Chondrocyte (in vitro differentiated cells): ENCODE measurements at regions not wholly inside any gene's neighbourhood (a gene's known extent, or its start where the extent isn't known, plus 50 kb on each side); places are given as distances from the start of the nearest gene placed in this dataset.

Experiments
- DNase-seq: peaks from one replicate; pipeline ENCODE4 v3.0.0; 2021; ENCODE audit warnings: mixed read lengths, low spot score
- H3K27ac Mint-ChIP-seq: one replicate; pipeline ENCODE4 v1.8.0; 2021; ENCODE audit warnings: mild to moderate bottlenecking, moderate library complexity, mixed read lengths; ENCODE audit not compliant: unreplicated experiment
- H3K27me3 Mint-ChIP-seq: 2 replicates; pipeline ENCODE4 v1.8.0; 2021; ENCODE audit warnings: low read depth, mixed read lengths
- H3K36me3 Mint-ChIP-seq: 2 replicates; pipeline ENCODE4 v1.8.0; 2021; ENCODE audit warnings: low read depth, mixed read lengths
- H3K4me1 Mint-ChIP-seq: 2 replicates; pipeline ENCODE4 v1.8.0; 2021; ENCODE audit warnings: low read depth, mild to moderate bottlenecking, mixed read lengths
- H3K4me3 Mint-ChIP-seq: one replicate; pipeline ENCODE4 v1.8.0; 2021; ENCODE audit warnings: mild to moderate bottlenecking, moderate library complexity, mixed read lengths; ENCODE audit not compliant: unreplicated experiment
- H3K9me3 Mint-ChIP-seq: 2 replicates; pipeline ENCODE4 v1.8.0; 2021; ENCODE audit warnings: low read depth, mixed read lengths
- CTCF ChIP-seq: fragments of 200-600 bp; sonication (generic); IDR thresholded peaks from 2 replicates; pipeline ENCODE4 v1.5.0; 2021; ENCODE audit warnings: antibody characterized with exemption, mild to moderate bottlenecking, moderate library complexity

GRCh38 chr21:26405071-26405470, 168.0 kb downstream of the CYYR1 start:
- Mint-ChIP-seq H3K9me3 (no peaks in the 10 kb centered on the region), H3K36me3 (no peaks in the 10 kb centered on the region), H3K4me3 (no peak overlapping the region), H3K27me3 (no peaks in the 10 kb centered on the region), H3K27ac (peak overlapping the region; percentile 81), H3K4me1 (peaks cover 34% of the 10 kb centered on the region)
- TF ChIP-seq CTCF = no peak
- no peak for DNase-seq

- Mint-ChIP-seq H3K4me1 (peaks cover 32% of the 10 kb centered on the region), H3K36me3 (no peaks in the 10 kb centered on the region), H3K27me3 (no peaks in the 10 kb centered on the region), H3K4me3 (no peak overlapping the region), H3K9me3 (no peaks in the 10 kb centered on the region), H3K27ac (no peak overlapping the region)
- DNase-seq = no peak
- no peak for TF ChIP-seq CTCF
These were observed 168.8 kb downstream of the CYYR1 start for GRCh38 chr21:26404288-26404687.

- peaks cover 4% of the 10 kb centered on the region for H3K9me3 Mint-ChIP-seq
These were observed 169.8 kb downstream of the CYYR1 start for GRCh38 chr21:26403321-26403720.

DNA sequence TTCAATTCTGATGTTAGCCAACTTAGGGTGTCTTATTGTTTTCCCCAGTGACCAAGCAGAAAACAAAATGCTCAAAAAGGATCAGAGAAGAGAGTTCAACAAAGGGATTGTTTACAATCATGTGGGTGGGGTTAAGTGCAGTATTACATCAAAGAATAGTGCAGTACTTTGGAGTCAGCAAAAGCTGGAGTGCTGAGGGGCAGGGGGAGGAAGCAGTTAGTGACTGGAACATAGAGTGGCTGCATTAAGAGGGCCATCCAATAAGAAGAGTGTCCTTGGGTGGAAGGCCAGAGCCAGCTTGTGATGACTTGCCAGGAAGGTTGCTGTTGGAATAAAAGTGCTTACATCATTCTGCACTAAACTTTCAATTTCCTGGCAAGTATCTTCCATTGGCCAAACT, 175.5 kb downstream of the CYYR1 start:
- Mint-ChIP-seq H3K36me3 (no peaks in the 10 kb centered on the region), H3K27ac (no peak overlapping the region), H3K9me3 (peaks cover 4% of the 10 kb centered on the region), H3K27me3 (no peaks in the 10 kb centered on the region), H3K4me1 (peaks cover 7% of the 10 kb centered on the region), H3K4me3 (no peak overlapping the region)
- no peak for DNase-seq
- no peak for TF ChIP-seq CTCF

More at GRCh38 chr21:26403321-26403720, 169.8 kb downstream of the CYYR1 start:
- no peaks in the 10 kb centered on the region for H3K27me3 Mint-ChIP-seq
- no peak overlapping the region for H3K4me3 Mint-ChIP-seq
- TF ChIP-seq CTCF = no peak
- peaks cover 24% of the 10 kb centered on the region for H3K4me1 Mint-ChIP-seq
- H3K27ac Mint-ChIP-seq = no peak overlapping the region
- DNase-seq = no peak
- no peaks in the 10 kb centered on the region for H3K36me3 Mint-ChIP-seq

GRCh38 chr21:26394341-26394740, 178.7 kb downstream of the CYYR1 start:
- Mint-ChIP-seq H3K9me3 (peaks cover 4% of the 10 kb centered on the region), H3K27ac (no peak overlapping the region), H3K4me1 (peaks cover 26% of the 10 kb centered on the region), H3K27me3 (no peaks in the 10 kb centered on the region), H3K36me3 (no peaks in the 10 kb centered on the region), H3K4me3 (no peak overlapping the region)
- no peak for DNase-seq
- TF ChIP-seq CTCF = no peak
